GM12878 (cell line): ENCODE measurements at regions not wholly inside any gene's neighbourhood (a gene's known extent, or its start where the extent isn't known, plus 50 kb on each side); places are given as distances from the start of the nearest gene placed in this dataset.

Experiments used
- ATAC-seq: fragments of 200-7000 bp; cut with Tn5 transposase; 3 replicates; pipeline ENCODE4 v1.9.1; 2020; ENCODE audit warnings: mild to moderate bottlenecking, moderate library complexity
- BruUV-seq: library from RNA; stranded (reverse); fragments of 400-500 nt; replicated peaks from 2 replicates; lab custom pipeline; 2021; lab: Mats Ljungman, UMichigan
- CTCF ChIA-PET: fragments of 300-600 bp; sonication (Branson Sonifier 250); formaldehyde crosslinking; extraction: SDS; loops from one replicate; lab custom pipeline; 2021; ENCODE audit warnings: inconsistent platforms; lab: Yijun Ruan, JAX
- POLR2A ChIA-PET: fragments of 350-600 bp; formaldehyde crosslinking; extraction: SDS; loops from one replicate; lab custom pipeline; 2021; ENCODE audit warnings: inconsistent platforms; lab: Charles Lee
- RAD21 ChIA-PET: fragments of 300-600 bp; sonication (Branson Sonifier 250); formaldehyde crosslinking; loops from one replicate; lab custom pipeline; 2023; ENCODE audit warnings: antibody characterized with exemption; ENCODE audit not compliant: unreplicated experiment; lab: Charles Lee
- SMC1A ChIA-PET: fragments of 300-600 bp; sonication (Branson Sonifier 250); formaldehyde crosslinking; loops from one replicate; lab custom pipeline; 2023; ENCODE audit not compliant: unreplicated experiment, uncharacterized antibody; lab: Charles Lee
- DNase-seq: peaks from one replicate; pipeline ENCODE4 v3.0.0-alpha.2; 2011; ENCODE audit warnings: low read depth, low spot score
- FAIRE-seq: peaks from 3 replicates; lab custom pipeline; 2011; peaks lifted over from hg19 to GRCh38; lab: Jason Lieb, UNC
- H2AFZ ChIP-seq: 2 replicates; pipeline ENCODE4 v1.6.0; 2011; ENCODE audit warnings: low read depth, low read length, control low read depth; ENCODE audit not compliant: control insufficient read depth
- H3K27ac ChIP-seq: 2 replicates; pipeline ENCODE4 v1.5.1; 2011; ENCODE audit warnings: control low read depth; ENCODE audit not compliant: control insufficient read depth, insufficient read depth
- H3K27me3 ChIP-seq, 2 experiments: replicated peaks in 1 of 2; 2 replicates each; pipeline versions ENCODE4 v1.6.0 to v1.6.1; 2011; ENCODE audit warnings: low read length in 1 of 2; ENCODE audit not compliant: control insufficient read depth in 2 of 2, insufficient read depth in 2 of 2
- H3K36me3 ChIP-seq, 2 experiments: 2 replicates each; pipeline ENCODE4 v1.5.1; 2011; ENCODE audit warnings: low read length in 1 of 2; ENCODE audit not compliant: control insufficient read depth in 2 of 2, insufficient read depth in 2 of 2
- H3K4me1 ChIP-seq: 2 replicates; pipeline ENCODE4 v1.6.1; 2011; ENCODE audit warnings: mild to moderate bottlenecking, low read length, moderate library complexity, mixed read lengths; ENCODE audit not compliant: control insufficient read depth, insufficient read depth
- H3K4me2 ChIP-seq: 2 replicates; pipeline ENCODE4 v1.6.0; 2011; ENCODE audit warnings: control low read depth; ENCODE audit not compliant: control insufficient read depth, insufficient read depth
- H3K4me3 ChIP-seq: fragments of 200-600 bp; sonication (generic); 2 replicates; pipeline ENCODE4 v1.5.1; 2016
- H3K79me2 ChIP-seq: 2 replicates; pipeline ENCODE4 v1.6.0; 2011; ENCODE audit warnings: low read length; ENCODE audit not compliant: control insufficient read depth, insufficient read depth
- H3K9ac ChIP-seq: 2 replicates; pipeline ENCODE4 v1.8.0; 2011; ENCODE audit warnings: low read length, control low read depth, mixed read lengths; ENCODE audit not compliant: control insufficient read depth, insufficient read depth
- H3K9me3 ChIP-seq: replicated peaks from 3 replicates; pipeline ENCODE4 v1.5.1; 2011; ENCODE audit warnings: mild to moderate bottlenecking, low read length; ENCODE audit not compliant: control insufficient read depth, insufficient read depth
- H4K20me1 ChIP-seq: 2 replicates; pipeline ENCODE4 v1.6.0; 2011; ENCODE audit not compliant: control insufficient read depth, insufficient read depth
- KLF5 ChIP-seq: fragments of 450-650 bp; IDR thresholded peaks from 2 replicates; pipeline ENCODE4 v1.6.1; 2014; ENCODE audit warnings: mild to moderate bottlenecking; ENCODE audit not compliant: partially characterized antibody
- POU2F2 ChIP-seq: IDR thresholded peaks from 3 replicates; pipeline ENCODE4 v1.6.1; 2011; ENCODE audit warnings: low read depth, mild to moderate bottlenecking, low read length, borderline replicate concordance
- TBL1XR1 ChIP-seq: IDR thresholded peaks from 2 replicates; pipeline ENCODE4 v1.6.1; 2012; ENCODE audit warnings: low read depth, low read length, improper control_type of control experiment
- WRNIP1 ChIP-seq: IDR thresholded peaks from 2 replicates; pipeline ENCODE4 v1.6.1; 2011; ENCODE audit warnings: low read depth, low read length, improper control_type of control experiment, borderline replicate concordance
- WGBS: methylation state at CpG from one replicate; pipeline ENCODE4 v1.1.6; 2016; ENCODE audit warnings: low lambda C conversion rate; ENCODE audit not compliant: insufficient replicate concordance, insufficient coverage; ENCODE audit errors: missing lambda C conversion rate; 5-methylcytosine and 5-hydroxymethylcytosine counted together
- in situ Hi-C: fragments of 300-500 bp; cut with MboI; formaldehyde crosslinking; loops from 9 replicates; pipeline ENCODE4 v1.14.3; 2018; ENCODE audit warnings: mixed read lengths
- intact Hi-C: fragments of 100-400 bp; cut with micrococcal nuclease; formaldehyde crosslinking; loops from one replicate; pipeline ENCODE4 v1.14.2; 2022; ENCODE audit not compliant: unreplicated experiment
- TF ChIP-seq, protein P1 (sequence below): fragments of 450-650 bp; formaldehyde crosslinking; IDR thresholded peaks from 2 replicates; pipeline ENCODE4 v1.4.0; 2020; ENCODE audit warnings: mild to moderate bottlenecking, moderate library complexity
- TF ChIP-seq, protein P2 (sequence below): fragments of 450-650 bp; IDR thresholded peaks from 2 replicates; pipeline ENCODE4 v1.6.1; 2016; ENCODE audit warnings: mild to moderate bottlenecking, moderate library complexity, borderline replicate concordance
- TF ChIP-seq, protein P3 (sequence below): fragments of 450-650 bp; IDR thresholded peaks from 2 replicates; pipeline ENCODE4 v1.6.1; 2017; ENCODE audit warnings: antibody characterized with exemption, mild to moderate bottlenecking, moderate library complexity

DNA sequence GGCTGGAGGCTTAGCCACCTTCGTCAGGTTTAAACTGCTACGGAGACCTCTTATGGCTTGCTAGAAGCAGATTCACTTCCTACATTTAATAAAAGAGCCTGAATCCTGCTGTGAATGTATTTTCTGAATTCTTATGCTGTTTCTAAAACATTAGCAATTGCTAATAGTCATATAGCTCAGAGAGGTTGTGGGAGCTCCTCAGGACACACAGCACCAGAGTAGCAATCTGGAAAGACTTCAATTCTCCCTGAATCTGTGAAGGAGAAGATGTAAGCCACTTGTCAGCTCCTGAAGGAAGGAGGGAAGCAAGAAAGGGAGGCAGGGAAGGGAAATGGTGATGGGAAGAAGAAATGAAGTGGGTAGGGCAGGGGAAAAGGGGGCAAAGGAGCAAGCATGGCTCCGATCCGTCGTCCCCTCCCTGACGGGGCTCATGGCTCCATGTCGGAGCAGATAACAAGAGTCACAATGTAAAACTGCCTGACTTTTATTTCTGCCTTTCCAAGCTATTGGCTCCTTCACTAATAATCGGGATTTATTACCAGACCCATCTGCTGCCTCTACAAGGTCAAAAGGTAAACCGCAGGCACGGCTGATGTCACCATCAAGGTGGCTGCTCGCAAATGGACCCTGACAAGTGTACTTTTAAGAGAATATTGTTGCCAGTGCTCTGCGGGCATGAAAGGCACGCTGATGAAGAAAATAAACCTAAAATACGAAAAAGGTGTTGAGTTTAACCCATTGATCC lies 656.0 kb upstream of the SALL3 start:
- TF ChIP-seq KLF5 (no peak), TBL1XR1 (no peak), WRNIP1 (no peak), POU2F2 (no peak)
- TF ChIP-seq, protein P1, sequence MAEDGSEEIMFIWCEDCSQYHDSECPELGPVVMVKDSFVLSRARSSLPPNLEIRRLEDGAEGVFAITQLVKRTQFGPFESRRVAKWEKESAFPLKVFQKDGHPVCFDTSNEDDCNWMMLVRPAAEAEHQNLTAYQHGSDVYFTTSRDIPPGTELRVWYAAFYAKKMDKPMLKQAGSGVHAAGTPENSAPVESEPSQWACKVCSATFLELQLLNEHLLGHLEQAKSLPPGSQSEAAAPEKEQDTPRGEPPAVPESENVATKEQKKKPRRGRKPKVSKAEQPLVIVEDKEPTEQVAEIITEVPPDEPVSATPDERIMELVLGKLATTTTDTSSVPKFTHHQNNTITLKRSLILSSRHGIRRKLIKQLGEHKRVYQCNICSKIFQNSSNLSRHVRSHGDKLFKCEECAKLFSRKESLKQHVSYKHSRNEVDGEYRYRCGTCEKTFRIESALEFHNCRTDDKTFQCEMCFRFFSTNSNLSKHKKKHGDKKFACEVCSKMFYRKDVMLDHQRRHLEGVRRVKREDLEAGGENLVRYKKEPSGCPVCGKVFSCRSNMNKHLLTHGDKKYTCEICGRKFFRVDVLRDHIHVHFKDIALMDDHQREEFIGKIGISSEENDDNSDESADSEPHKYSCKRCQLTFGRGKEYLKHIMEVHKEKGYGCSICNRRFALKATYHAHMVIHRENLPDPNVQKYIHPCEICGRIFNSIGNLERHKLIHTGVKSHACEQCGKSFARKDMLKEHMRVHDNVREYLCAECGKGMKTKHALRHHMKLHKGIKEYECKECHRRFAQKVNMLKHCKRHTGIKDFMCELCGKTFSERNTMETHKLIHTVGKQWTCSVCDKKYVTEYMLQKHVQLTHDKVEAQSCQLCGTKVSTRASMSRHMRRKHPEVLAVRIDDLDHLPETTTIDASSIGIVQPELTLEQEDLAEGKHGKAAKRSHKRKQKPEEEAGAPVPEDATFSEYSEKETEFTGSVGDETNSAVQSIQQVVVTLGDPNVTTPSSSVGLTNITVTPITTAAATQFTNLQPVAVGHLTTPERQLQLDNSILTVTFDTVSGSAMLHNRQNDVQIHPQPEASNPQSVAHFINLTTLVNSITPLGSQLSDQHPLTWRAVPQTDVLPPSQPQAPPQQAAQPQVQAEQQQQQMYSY (CRISPR knock-in tag): no peak
- TF ChIP-seq, protein P2, sequence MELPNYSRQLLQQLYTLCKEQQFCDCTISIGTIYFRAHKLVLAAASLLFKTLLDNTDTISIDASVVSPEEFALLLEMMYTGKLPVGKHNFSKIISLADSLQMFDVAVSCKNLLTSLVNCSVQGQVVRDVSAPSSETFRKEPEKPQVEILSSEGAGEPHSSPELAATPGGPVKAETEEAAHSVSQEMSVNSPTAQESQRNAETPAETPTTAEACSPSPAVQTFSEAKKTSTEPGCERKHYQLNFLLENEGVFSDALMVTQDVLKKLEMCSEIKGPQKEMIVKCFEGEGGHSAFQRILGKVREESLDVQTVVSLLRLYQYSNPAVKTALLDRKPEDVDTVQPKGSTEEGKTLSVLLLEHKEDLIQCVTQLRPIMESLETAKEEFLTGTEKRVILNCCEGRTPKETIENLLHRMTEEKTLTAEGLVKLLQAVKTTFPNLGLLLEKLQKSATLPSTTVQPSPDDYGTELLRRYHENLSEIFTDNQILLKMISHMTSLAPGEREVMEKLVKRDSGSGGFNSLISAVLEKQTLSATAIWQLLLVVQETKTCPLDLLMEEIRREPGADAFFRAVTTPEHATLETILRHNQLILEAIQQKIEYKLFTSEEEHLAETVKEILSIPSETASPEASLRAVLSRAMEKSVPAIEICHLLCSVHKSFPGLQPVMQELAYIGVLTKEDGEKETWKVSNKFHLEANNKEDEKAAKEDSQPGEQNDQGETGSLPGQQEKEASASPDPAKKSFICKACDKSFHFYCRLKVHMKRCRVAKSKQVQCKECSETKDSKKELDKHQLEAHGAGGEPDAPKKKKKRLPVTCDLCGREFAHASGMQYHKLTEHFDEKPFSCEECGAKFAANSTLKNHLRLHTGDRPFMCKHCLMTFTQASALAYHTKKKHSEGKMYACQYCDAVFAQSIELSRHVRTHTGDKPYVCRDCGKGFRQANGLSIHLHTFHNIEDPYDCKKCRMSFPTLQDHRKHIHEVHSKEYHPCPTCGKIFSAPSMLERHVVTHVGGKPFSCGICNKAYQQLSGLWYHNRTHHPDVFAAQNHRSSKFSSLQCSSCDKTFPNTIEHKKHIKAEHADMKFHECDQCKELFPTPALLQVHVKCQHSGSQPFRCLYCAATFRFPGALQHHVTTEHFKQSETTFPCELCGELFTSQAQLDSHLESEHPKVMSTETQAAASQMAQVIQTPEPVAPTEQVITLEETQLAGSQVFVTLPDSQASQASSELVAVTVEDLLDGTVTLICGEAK: no peak
- TF ChIP-seq, protein P3, sequence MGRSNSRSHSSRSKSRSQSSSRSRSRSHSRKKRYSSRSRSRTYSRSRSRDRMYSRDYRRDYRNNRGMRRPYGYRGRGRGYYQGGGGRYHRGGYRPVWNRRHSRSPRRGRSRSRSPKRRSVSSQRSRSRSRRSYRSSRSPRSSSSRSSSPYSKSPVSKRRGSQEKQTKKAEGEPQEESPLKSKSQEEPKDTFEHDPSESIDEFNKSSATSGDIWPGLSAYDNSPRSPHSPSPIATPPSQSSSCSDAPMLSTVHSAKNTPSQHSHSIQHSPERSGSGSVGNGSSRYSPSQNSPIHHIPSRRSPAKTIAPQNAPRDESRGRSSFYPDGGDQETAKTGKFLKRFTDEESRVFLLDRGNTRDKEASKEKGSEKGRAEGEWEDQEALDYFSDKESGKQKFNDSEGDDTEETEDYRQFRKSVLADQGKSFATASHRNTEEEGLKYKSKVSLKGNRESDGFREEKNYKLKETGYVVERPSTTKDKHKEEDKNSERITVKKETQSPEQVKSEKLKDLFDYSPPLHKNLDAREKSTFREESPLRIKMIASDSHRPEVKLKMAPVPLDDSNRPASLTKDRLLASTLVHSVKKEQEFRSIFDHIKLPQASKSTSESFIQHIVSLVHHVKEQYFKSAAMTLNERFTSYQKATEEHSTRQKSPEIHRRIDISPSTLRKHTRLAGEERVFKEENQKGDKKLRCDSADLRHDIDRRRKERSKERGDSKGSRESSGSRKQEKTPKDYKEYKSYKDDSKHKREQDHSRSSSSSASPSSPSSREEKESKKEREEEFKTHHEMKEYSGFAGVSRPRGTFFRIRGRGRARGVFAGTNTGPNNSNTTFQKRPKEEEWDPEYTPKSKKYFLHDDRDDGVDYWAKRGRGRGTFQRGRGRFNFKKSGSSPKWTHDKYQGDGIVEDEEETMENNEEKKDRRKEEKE: no peak
- ChIA-PET SMC1A (interaction anchor here (0.6 kb wide), 1 partner anchor 118 kb away, joined by 3 read pairs; no protein-coding TSS in a partner anchor), POLR2A (no interaction called here), CTCF (no interaction called here), RAD21 (no interaction called here)
- no peaks in the 10 kb centered on the region for H3K9me3 ChIP-seq
- no peaks in the 10 kb centered on the region for H4K20me1 ChIP-seq
- H3K4me3 ChIP-seq: no peak overlapping the region
- FAIRE-seq: no peak
- no peak overlapping the region for H3K4me2 ChIP-seq
- H3K4me1 ChIP-seq: no peaks in the 10 kb centered on the region
- WGBS: 26% methylated on average over 14 of the region's 14 CpGs
- in situ Hi-C loops: no loop called here
- no peaks in the 10 kb centered on the region for H3K36me3 ChIP-seq
- BruUV-seq: no TSS peak
- H2AFZ ChIP-seq: no peak overlapping the region
- no peaks in the 10 kb centered on the region for H3K79me2 ChIP-seq
- no peak for DNase-seq
- no peak overlapping the region for H3K27ac ChIP-seq
- ATAC-seq: no peak
- intact Hi-C loops: no loop called here
- no peaks in the 10 kb centered on the region for H3K27me3 ChIP-seq
- H3K9ac ChIP-seq: no peak overlapping the region
